IMR-90 (cell line): ENCODE measurements at regions not wholly inside any gene's neighbourhood (a gene's known extent, or its start where the extent isn't known, plus 50 kb on each side); places are given as distances from the start of the nearest gene placed in this dataset.

ENCODE experiments used
- ATAC-seq: fragments of 200-7000 bp; cut with Tn5 transposase; 2 replicates; pipeline ENCODE4 v1.9.1; 2020; ENCODE audit warnings: low read depth, mild to moderate bottlenecking, moderate library complexity
- BruUV-seq: library from RNA; stranded (reverse); fragments of 400-500 nt; replicated peaks from 2 replicates; lab custom pipeline; 2021; lab: Mats Ljungman, UMichigan
- CTCF ChIA-PET: fragments of 300-600 bp; formaldehyde crosslinking; extraction: SDS; loops from one replicate; lab custom pipeline; 2021; ENCODE audit warnings: antibody characterized with exemption; lab: Yijun Ruan, JAX
- POLR2A ChIA-PET: fragments of 300-600 bp; sonication (Branson Sonifier 250); formaldehyde crosslinking; loops from one replicate; lab custom pipeline; 2022; ENCODE audit warnings: antibody characterized with exemption; ENCODE audit not compliant: unreplicated experiment; lab: Charles Lee
- DNase-seq: peaks from one replicate; pipeline ENCODE4 v3.0.0; 2013
- H2AFZ ChIP-seq: replicated peaks from 2 replicates; pipeline ENCODE3; 2013; ENCODE audit warnings: low read length, mild to moderate bottlenecking; ENCODE audit not compliant: poor library complexity
- H2AK5ac ChIP-seq: 2 replicates; pipeline ENCODE4 v1.6.1; 2013; ENCODE audit warnings: low read depth, low read length, inconsistent platforms
- H2AK9ac ChIP-seq: replicated peaks from 2 replicates; pipeline ENCODE3; 2013; ENCODE audit warnings: mild to moderate bottlenecking, low read depth, low read length, moderate library complexity; ENCODE audit not compliant: poor library complexity
- H2BK120ac ChIP-seq: 2 replicates; pipeline ENCODE4 v1.6.1; 2013; ENCODE audit warnings: low read depth, low read length, inconsistent platforms
- H2BK15ac ChIP-seq: 3 replicates; pipeline ENCODE4 v1.6.1; 2013; ENCODE audit warnings: low read depth, low read length, inconsistent platforms
- H2BK20ac ChIP-seq: 2 replicates; pipeline ENCODE4 v1.6.1; 2013; ENCODE audit warnings: low read depth, mild to moderate bottlenecking, inconsistent platforms, low read length, moderate library complexity
- H2BK5ac ChIP-seq: 2 replicates; pipeline ENCODE4 v1.6.1; 2013; ENCODE audit warnings: mild to moderate bottlenecking, low read depth, low read length, inconsistent platforms; ENCODE audit not compliant: poor library complexity, severe bottlenecking
- H3K14ac ChIP-seq: replicated peaks from 2 replicates; pipeline ENCODE4 v1.6.1; 2013; ENCODE audit warnings: low read depth, low read length, inconsistent platforms
- H3K18ac ChIP-seq: 2 replicates; pipeline ENCODE4 v1.6.1; 2013; ENCODE audit warnings: low read depth, low read length, control low read depth
- H3K23ac ChIP-seq: 2 replicates; pipeline ENCODE4 v1.6.1; 2013; ENCODE audit warnings: low read depth, low read length, inconsistent platforms
- H3K27ac ChIP-seq: 2 replicates; pipeline ENCODE4 v1.5.1; 2013; ENCODE audit warnings: mild to moderate bottlenecking, control low read depth, low read length; ENCODE audit not compliant: insufficient read depth
- H3K27me3 ChIP-seq: 2 replicates; pipeline ENCODE4 v1.6.1; 2013; ENCODE audit warnings: low read length; ENCODE audit not compliant: control insufficient read depth, insufficient read depth
- H3K36me3 ChIP-seq: 2 replicates; pipeline ENCODE4 v1.6.1; 2013; ENCODE audit warnings: low read length, mixed read lengths; ENCODE audit not compliant: control insufficient read depth, insufficient read depth
- H3K4ac ChIP-seq: 2 replicates; pipeline ENCODE4 v1.6.1; 2013; ENCODE audit warnings: low read depth, low read length, inconsistent platforms
- H3K4me1 ChIP-seq: 2 replicates; pipeline ENCODE4 v1.6.1; 2013; ENCODE audit warnings: low read length, mixed read lengths; ENCODE audit not compliant: control insufficient read depth, insufficient read depth
- H3K4me2 ChIP-seq: 2 replicates; pipeline ENCODE4 v1.6.1; 2013; ENCODE audit warnings: low read depth, mild to moderate bottlenecking, control low read depth, low read length, moderate library complexity
- H3K4me3 ChIP-seq: 2 replicates; pipeline ENCODE4 v1.5.1; 2013; ENCODE audit warnings: low read depth, mild to moderate bottlenecking, control low read depth, low read length, moderate library complexity; ENCODE audit not compliant: insufficient read depth
- H3K56ac ChIP-seq: 2 replicates; pipeline ENCODE4 v1.6.1; 2013; ENCODE audit warnings: low read length, inconsistent platforms; ENCODE audit not compliant: insufficient read depth; ENCODE audit errors: extremely low read depth
- H3K79me1 ChIP-seq, 2 experiments: 2 replicates each; pipeline ENCODE4 v1.6.1; 2013; ENCODE audit warnings: low read length in 2 of 2, inconsistent platforms in 1 of 2, low read depth in 1 of 2
- H3K9ac ChIP-seq: 2 replicates; pipeline ENCODE4 v1.6.1; 2013; ENCODE audit warnings: low read depth, low read length, control low read depth
- H3K9me1 ChIP-seq: 2 replicates; pipeline ENCODE4 v1.6.1; 2013; ENCODE audit warnings: low read length, inconsistent platforms; ENCODE audit not compliant: insufficient read depth
- H3K9me3 ChIP-seq: 2 replicates; pipeline ENCODE4 v1.6.1; 2013; ENCODE audit warnings: low read length; ENCODE audit not compliant: control insufficient read depth, insufficient read depth
- H4K20me1 ChIP-seq: 2 replicates; pipeline ENCODE4 v1.6.1; 2013; ENCODE audit warnings: low read length, inconsistent platforms; ENCODE audit not compliant: insufficient read depth
- H4K5ac ChIP-seq: 2 replicates; pipeline ENCODE4 v1.6.1; 2013; ENCODE audit warnings: mild to moderate bottlenecking, low read depth, low read length, control low read depth
- H4K8ac ChIP-seq, 2 experiments: 2 replicates each; pipeline ENCODE4 v1.6.1; 2013; ENCODE audit warnings: low read depth in 2 of 2, low read length in 2 of 2, control low read depth in 1 of 2, inconsistent platforms in 1 of 2
- H4K91ac ChIP-seq: 2 replicates; pipeline ENCODE4 v1.6.1; 2013; ENCODE audit warnings: low read depth, low read length, inconsistent platforms; ENCODE audit not compliant: insufficient read depth
- BHLHE40 ChIP-seq: fragments of 150-350 bp; IDR thresholded peaks from 2 replicates; pipeline ENCODE4 v1.6.1; 2016; ENCODE audit warnings: mild to moderate bottlenecking, low read depth, low read length
- CHD1 ChIP-seq: IDR thresholded peaks from 2 replicates; pipeline ENCODE4 v1.6.1; 2012; ENCODE audit warnings: low read depth, low read length, improper control_type of control experiment
- FOS ChIP-seq: fragments of 150-350 bp; IDR thresholded peaks from 2 replicates; pipeline ENCODE4 v1.6.1; 2016; ENCODE audit warnings: low read depth, low read length
- MAFK ChIP-seq: IDR thresholded peaks from 2 replicates; pipeline ENCODE4 v1.6.1; 2012; ENCODE audit warnings: low read depth, low read length, improper control_type of control experiment
- MAZ ChIP-seq: IDR thresholded peaks from 2 replicates; pipeline ENCODE4 v1.6.1; 2012; ENCODE audit warnings: low read depth, mild to moderate bottlenecking, low read length, improper control_type of control experiment, moderate library complexity, borderline replicate concordance
- MXI1 ChIP-seq: IDR thresholded peaks from 2 replicates; pipeline ENCODE4 v1.6.1; 2012; ENCODE audit warnings: low read depth, mild to moderate bottlenecking, low read length, moderate library complexity, borderline replicate concordance
- NFE2L2 ChIP-seq: fragments of 150-350 bp; IDR thresholded peaks from 2 replicates; pipeline ENCODE4 v1.6.1; 2016; ENCODE audit warnings: low read depth, mild to moderate bottlenecking, low read length
- POLR2A ChIP-seq: IDR thresholded peaks from 2 replicates; pipeline ENCODE4 v1.6.1; 2012; ENCODE audit warnings: mild to moderate bottlenecking, low read depth, low read length
- RAD21 ChIP-seq: IDR thresholded peaks from 2 replicates; pipeline ENCODE4 v1.6.1; 2012; ENCODE audit warnings: low read length, improper control_type of control experiment
- RCOR1 ChIP-seq: IDR thresholded peaks from 2 replicates; pipeline ENCODE4 v1.6.1; 2012; ENCODE audit warnings: mild to moderate bottlenecking, low read length, improper control_type of control experiment; ENCODE audit not compliant: insufficient replicate concordance
- SMC3 ChIP-seq: fragments of 150-350 bp; IDR thresholded peaks from 2 replicates; pipeline ENCODE4 v1.6.1; 2016; ENCODE audit warnings: low read depth, mild to moderate bottlenecking, antibody characterized with exemption, low read length, moderate library complexity
- WGBS, 2 experiments: methylation state at CpG; one replicate each; pipeline versions ENCODE4 v1.1.5 to v1.1.7; 2013; ENCODE audit warnings: missing lambda C conversion rate in 2 of 2; ENCODE audit not compliant: insufficient read length in 1 of 2; ENCODE audit errors: extremely low coverage in 2 of 2; 5-methylcytosine and 5-hydroxymethylcytosine counted together
- dilution Hi-C: fragments of 300-500 bp; cut with HindIII; formaldehyde crosslinking; loops from one replicate; pipeline ENCODE4 v1.14.3; 2018; ENCODE audit warnings: low sequenced_read_pairs; ENCODE audit not compliant: unreplicated experiment
- in situ Hi-C: fragments of 300-500 bp; cut with MboI; formaldehyde crosslinking; loops from 3 replicates; pipeline ENCODE4 v1.14.3; 2019; ENCODE audit warnings: low sequenced_read_pairs, inconsistent platforms, mixed read lengths
- intact Hi-C: fragments of 100-400 bp; cut with micrococcal nuclease; formaldehyde crosslinking; loops from 2 replicates; pipeline ENCODE4 v1.10.0; 2022
- TF ChIP-seq, protein P1 (sequence below): fragments of 150-350 bp; IDR thresholded peaks from 2 replicates; pipeline ENCODE4 v1.6.1; 2016; ENCODE audit warnings: low read depth, mild to moderate bottlenecking, low read length, moderate library complexity, borderline replicate concordance
- TF ChIP-seq, protein P2 (sequence below): conservative IDR thresholded peaks from 2 replicates; pipeline ENCODE4 v1.5.1; 2012; ENCODE audit warnings: mild to moderate bottlenecking, low read depth, low read length, improper control_type of control experiment

DNA sequence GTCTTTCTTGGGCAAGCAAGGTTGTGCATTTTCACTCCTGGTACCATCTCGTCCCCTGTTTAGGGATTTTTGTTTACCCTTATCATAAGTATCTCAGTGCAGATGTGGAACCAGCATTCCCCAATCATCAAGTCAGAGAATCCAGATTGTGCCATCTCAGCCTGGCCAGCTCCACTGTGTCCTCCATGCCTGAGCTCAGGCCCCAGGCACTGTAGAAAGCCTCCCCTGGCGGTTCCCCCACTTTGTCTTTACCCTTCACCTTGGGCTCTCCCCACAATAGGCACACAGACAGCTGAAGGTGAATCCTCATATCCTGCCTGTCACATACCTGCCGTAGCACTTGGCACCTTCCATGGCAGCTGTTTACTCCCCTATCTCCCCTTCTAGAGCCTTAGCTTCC lies 264.7 kb upstream of the NFE2L3 start:
- Histone ChIP-seq H3K14ac (no peak overlapping the region), H3K27ac (no peak overlapping the region), H3K4ac (no peak overlapping the region), H3K27me3 (peaks cover 40% of the 10 kb centered on the region), H3K4me1 (no peaks in the 10 kb centered on the region), H2BK5ac (no peak overlapping the region), H3K9ac (no peak overlapping the region), H4K5ac (no peak overlapping the region), H2AFZ (no peak overlapping the region), H2BK20ac (no peak overlapping the region), H3K36me3 (no peaks in the 10 kb centered on the region), H4K20me1 (no peaks in the 10 kb centered on the region), H3K18ac (no peak overlapping the region), H2BK120ac (no peak overlapping the region), H3K9me3 (no peaks in the 10 kb centered on the region), H2BK15ac (no peak overlapping the region), H3K4me2 (no peak overlapping the region), H3K4me3 (no peak overlapping the region), H4K91ac (no peak overlapping the region), H3K9me1 (no peaks in the 10 kb centered on the region), H3K23ac (no peak overlapping the region), H2AK9ac (no peak overlapping the region), H2AK5ac (no peak overlapping the region), H4K8ac (no peak overlapping the region), H3K56ac (no peak overlapping the region), H3K79me1 (no peaks in the 10 kb centered on the region)
- ChIA-PET POLR2A (interaction anchor here (0.6 kb wide), 1 partner anchor 39 kb away, joined by 3 read pairs; no protein-coding TSS in a partner anchor), CTCF (no interaction called here)
- in situ Hi-C loops = no loop called here
- intact Hi-C loops = no loop called here
- TF ChIP-seq MAFK = no peak
- TF ChIP-seq CHD1 = no peak
- no peak for TF ChIP-seq RAD21
- TF ChIP-seq POLR2A = no peak
- TF ChIP-seq, protein P1, sequence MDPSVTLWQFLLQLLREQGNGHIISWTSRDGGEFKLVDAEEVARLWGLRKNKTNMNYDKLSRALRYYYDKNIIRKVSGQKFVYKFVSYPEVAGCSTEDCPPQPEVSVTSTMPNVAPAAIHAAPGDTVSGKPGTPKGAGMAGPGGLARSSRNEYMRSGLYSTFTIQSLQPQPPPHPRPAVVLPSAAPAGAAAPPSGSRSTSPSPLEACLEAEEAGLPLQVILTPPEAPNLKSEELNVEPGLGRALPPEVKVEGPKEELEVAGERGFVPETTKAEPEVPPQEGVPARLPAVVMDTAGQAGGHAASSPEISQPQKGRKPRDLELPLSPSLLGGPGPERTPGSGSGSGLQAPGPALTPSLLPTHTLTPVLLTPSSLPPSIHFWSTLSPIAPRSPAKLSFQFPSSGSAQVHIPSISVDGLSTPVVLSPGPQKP = no peak
- TF ChIP-seq RCOR1 = no peak
- no peak for TF ChIP-seq MXI1
- TF ChIP-seq, protein P2, sequence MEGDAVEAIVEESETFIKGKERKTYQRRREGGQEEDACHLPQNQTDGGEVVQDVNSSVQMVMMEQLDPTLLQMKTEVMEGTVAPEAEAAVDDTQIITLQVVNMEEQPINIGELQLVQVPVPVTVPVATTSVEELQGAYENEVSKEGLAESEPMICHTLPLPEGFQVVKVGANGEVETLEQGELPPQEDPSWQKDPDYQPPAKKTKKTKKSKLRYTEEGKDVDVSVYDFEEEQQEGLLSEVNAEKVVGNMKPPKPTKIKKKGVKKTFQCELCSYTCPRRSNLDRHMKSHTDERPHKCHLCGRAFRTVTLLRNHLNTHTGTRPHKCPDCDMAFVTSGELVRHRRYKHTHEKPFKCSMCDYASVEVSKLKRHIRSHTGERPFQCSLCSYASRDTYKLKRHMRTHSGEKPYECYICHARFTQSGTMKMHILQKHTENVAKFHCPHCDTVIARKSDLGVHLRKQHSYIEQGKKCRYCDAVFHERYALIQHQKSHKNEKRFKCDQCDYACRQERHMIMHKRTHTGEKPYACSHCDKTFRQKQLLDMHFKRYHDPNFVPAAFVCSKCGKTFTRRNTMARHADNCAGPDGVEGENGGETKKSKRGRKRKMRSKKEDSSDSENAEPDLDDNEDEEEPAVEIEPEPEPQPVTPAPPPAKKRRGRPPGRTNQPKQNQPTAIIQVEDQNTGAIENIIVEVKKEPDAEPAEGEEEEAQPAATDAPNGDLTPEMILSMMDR = no peak
- TF ChIP-seq BHLHE40 = no peak
- no peak for TF ChIP-seq SMC3
- TF ChIP-seq NFE2L2 = no peak
- TF ChIP-seq MAZ = no peak
- TF ChIP-seq FOS = no peak
- ATAC-seq = no peak
- dilution Hi-C loops = no loop called here
- no TSS peak for BruUV-seq
- DNase-seq = no peak
- WGBS, 2 experiments = 67% methylated on average over 2 of the region's 3 CpGs; no CpG with 5 or more reads in 1 of the 2 experiments
